SJSA1 (cell line): ENCODE measurements at regions not wholly inside any gene's neighbourhood (a gene's known extent, or its start where the extent isn't known, plus 50 kb on each side); places are given as distances from the start of the nearest gene placed in this dataset.
"Not testable (repeated sequence)": the region's sequence is repeated elsewhere in the genome, so short reads cannot be mapped to it uniquely, and the experiment has no call there.

Experiments
- DNase-seq, 2 experiments: peaks; one replicate each; pipeline ENCODE4 v3.0.0-alpha.2; 2015 to 2020; ENCODE audit warnings: low spot score in 2 of 2, low read depth in 1 of 2
- H3K27ac ChIP-seq: fragments of 250-450 bp; sonication (Bioruptor Pico); 2 replicates; pipeline ENCODE4 v1.5.1; 2020; ENCODE audit warnings: mild to moderate bottlenecking, moderate library complexity
- H3K27me3 ChIP-seq: fragments of 250-450 bp; sonication (Bioruptor Pico); replicated peaks from 2 replicates; pipeline ENCODE4 v1.5.1; 2020; ENCODE audit warnings: mild to moderate bottlenecking, moderate library complexity
- H3K36me3 ChIP-seq: fragments of 250-450 bp; sonication (Bioruptor Pico); 2 replicates; pipeline ENCODE4 v1.5.1; 2020; ENCODE audit warnings: mild to moderate bottlenecking
- H3K4me1 ChIP-seq: fragments of 250-450 bp; sonication (Bioruptor Pico); replicated peaks from 2 replicates; pipeline ENCODE4 v1.6.1; 2021; ENCODE audit warnings: mild to moderate bottlenecking
- H3K4me3 ChIP-seq: fragments of 250-450 bp; sonication (Bioruptor Pico); 2 replicates; pipeline ENCODE4 v1.5.1; 2020; ENCODE audit warnings: mild to moderate bottlenecking
- H3K9me3 ChIP-seq: fragments of 250-450 bp; sonication (Bioruptor Pico); replicated peaks from 2 replicates; pipeline ENCODE4 v1.5.1; 2020; ENCODE audit warnings: mild to moderate bottlenecking

GRCh38 chr4:20196476-20196875 lies 55.2 kb upstream of the SLIT2 start:
- peaks cover 44% of the 10 kb centered on the region for H3K4me1 ChIP-seq
- no peaks in the 10 kb centered on the region for H3K36me3 ChIP-seq
- peak overlapping the region; percentile 95 for H3K27ac ChIP-seq
- no peak overlapping the region for H3K4me3 ChIP-seq
- 0 out of 2 replicates have a peak, but pooled peaks cover 3% of the 10 kb centered on the region for H3K9me3 ChIP-seq
- H3K27me3 ChIP-seq = no peaks in the 10 kb centered on the region
- DNase-seq = peak in 1 of 2 experiments; percentile 45

GRCh38 chr4:20195071-20195885 lies 56.4 kb upstream of the SLIT2 start:
- Histone ChIP-seq H3K36me3 (no peaks in the 10 kb centered on the region), H3K27ac (peak overlapping the region; percentile 95), H3K27me3 (no peaks in the 10 kb centered on the region), H3K4me1 (peaks cover 41% of the 10 kb centered on the region), H3K4me3 (no peak overlapping the region), H3K9me3 (0 out of 2 replicates have a peak, but pooled peaks cover 3% of the 10 kb centered on the region)
- peak; percentile 73 to 99 for DNase-seq

- peak; percentile 83 to 99 for DNase-seq
- H3K4me3 ChIP-seq = no peak overlapping the region
- peak overlapping the region; percentile 95 for H3K27ac ChIP-seq
These were observed 57.3 kb upstream of the SLIT2 start for GRCh38 chr4:20194123-20195013.

GRCh38 chr4:20193141-20193936 lies 58.4 kb upstream of the SLIT2 start:
- no peaks in the 10 kb centered on the region for H3K36me3 ChIP-seq
- peak; percentile 73 to 86 for DNase-seq
- H3K9me3 ChIP-seq = 0 out of 2 replicates have a peak, but pooled peaks cover 3% of the 10 kb centered on the region
- H3K27ac ChIP-seq = peak overlapping the region; percentile 95
- no peak overlapping the region for H3K4me3 ChIP-seq
- H3K4me1 ChIP-seq = peaks cover 41% of the 10 kb centered on the region
- no peaks in the 10 kb centered on the region for H3K27me3 ChIP-seq

More at GRCh38 chr4:20194123-20195013, 57.3 kb upstream of the SLIT2 start:
- H3K9me3 ChIP-seq = 0 out of 2 replicates have a peak, but pooled peaks cover 3% of the 10 kb centered on the region
- H3K36me3 ChIP-seq = no peaks in the 10 kb centered on the region
- peaks cover 41% of the 10 kb centered on the region for H3K4me1 ChIP-seq
- H3K27me3 ChIP-seq = no peaks in the 10 kb centered on the region

GRCh38 chr4:20192736-20193135 lies 59.0 kb upstream of the SLIT2 start:
- no peak for DNase-seq
- H3K4me3 ChIP-seq = no peak overlapping the region
- no peaks in the 10 kb centered on the region for H3K36me3 ChIP-seq
- H3K27me3 ChIP-seq = no peaks in the 10 kb centered on the region
- peaks cover 41% of the 10 kb centered on the region for H3K4me1 ChIP-seq
- 0 out of 2 replicates have a peak, but pooled peaks cover 3% of the 10 kb centered on the region for H3K9me3 ChIP-seq
- H3K27ac ChIP-seq = peak overlapping the region; percentile 95

- no peak for DNase-seq
- no peaks in the 10 kb centered on the region for H3K36me3 ChIP-seq
- H3K27ac ChIP-seq = no peak overlapping the region
- no peaks in the 10 kb centered on the region for H3K27me3 ChIP-seq
- no peaks in the 10 kb centered on the region for H3K9me3 ChIP-seq
- H3K4me1 ChIP-seq = no peaks in the 10 kb centered on the region
- no peak overlapping the region for H3K4me3 ChIP-seq
These were observed 66.6 kb upstream of the SLIT2 start for GRCh38 chr4:20185103-20185502.

- H3K4me3 ChIP-seq, H3K4me1 ChIP-seq, H3K9me3 ChIP-seq, DNase-seq, H3K36me3 ChIP-seq, H3K27ac ChIP-seq, H3K27me3 ChIP-seq: not testable (repeated sequence)
These were observed 68.6 kb upstream of the SLIT2 start for GRCh38 chr4:20183131-20183530.

- DNase-seq = no peak
- H3K9me3 ChIP-seq = no peaks in the 10 kb centered on the region
- no peaks in the 10 kb centered on the region for H3K36me3 ChIP-seq
- H3K4me1 ChIP-seq = no peaks in the 10 kb centered on the region
- no peaks in the 10 kb centered on the region for H3K27me3 ChIP-seq
- no peak overlapping the region for H3K27ac ChIP-seq
- no peak overlapping the region for H3K4me3 ChIP-seq
These were observed 69.8 kb upstream of the SLIT2 start for GRCh38 chr4:20181926-20182325.

GRCh38 chr4:20180509-20180908 lies 71.2 kb upstream of the SLIT2 start:
- Histone ChIP-seq H3K4me3 (no peak overlapping the region), H3K9me3 (peaks cover 10% of the 10 kb centered on the region; the same call in 1 of the 2 replicates), H3K27me3 (no peaks in the 10 kb centered on the region), H3K4me1 (no peaks in the 10 kb centered on the region), H3K36me3 (no peaks in the 10 kb centered on the region), H3K27ac (no peak overlapping the region)
- DNase-seq = no peak

- no peaks in the 10 kb centered on the region for H3K27me3 ChIP-seq
- H3K4me3 ChIP-seq = no peak overlapping the region
- DNase-seq = no peak
- peaks cover 10% of the 10 kb centered on the region; the same call in 1 of the 2 replicates for H3K9me3 ChIP-seq
- H3K36me3 ChIP-seq = no peaks in the 10 kb centered on the region
- H3K27ac ChIP-seq = no peak overlapping the region
- H3K4me1 ChIP-seq = no peaks in the 10 kb centered on the region
These were observed 72.7 kb upstream of the SLIT2 start for GRCh38 chr4:20178902-20179576.

- H3K27ac ChIP-seq = no peak overlapping the region
- H3K27me3 ChIP-seq = no peaks in the 10 kb centered on the region
- no peaks in the 10 kb centered on the region for H3K4me1 ChIP-seq
- H3K36me3 ChIP-seq = no peaks in the 10 kb centered on the region
- peaks cover 10% of the 10 kb centered on the region; the same call in 1 of the 2 replicates for H3K9me3 ChIP-seq
- H3K4me3 ChIP-seq = no peak overlapping the region
- DNase-seq = no peak
These were observed 74.8 kb upstream of the SLIT2 start for GRCh38 chr4:20176881-20177280.

GRCh38 chr4:20172070-20172760 lies 79.5 kb upstream of the SLIT2 start:
- H3K4me1 ChIP-seq = no peaks in the 10 kb centered on the region
- H3K27ac ChIP-seq = no peak overlapping the region
- DNase-seq = no peak
- no peaks in the 10 kb centered on the region for H3K27me3 ChIP-seq
- no peaks in the 10 kb centered on the region for H3K36me3 ChIP-seq
- peaks cover 10% of the 10 kb centered on the region; the same call in 1 of the 2 replicates for H3K9me3 ChIP-seq
- no peak overlapping the region for H3K4me3 ChIP-seq
